GM21737 (cell line): ENCODE measurements at regions not wholly inside any gene's neighbourhood (a gene's known extent, or its start where the extent isn't known, plus 50 kb on each side); places are given as distances from the start of the nearest gene placed in this dataset.

Source experiments
- ATAC-seq: cut with Tn5 transposase; IDR thresholded peaks from one replicate; pipeline ENCODE4 v1.9.1; 2021; ENCODE audit warnings: mild to moderate bottlenecking, moderate library complexity; ENCODE audit not compliant: unreplicated experiment

- no peak for ATAC-seq
Observed at GRCh38 chr3:103926936-103927335, 1439.8 kb upstream of the ALCAM start.

DNA sequence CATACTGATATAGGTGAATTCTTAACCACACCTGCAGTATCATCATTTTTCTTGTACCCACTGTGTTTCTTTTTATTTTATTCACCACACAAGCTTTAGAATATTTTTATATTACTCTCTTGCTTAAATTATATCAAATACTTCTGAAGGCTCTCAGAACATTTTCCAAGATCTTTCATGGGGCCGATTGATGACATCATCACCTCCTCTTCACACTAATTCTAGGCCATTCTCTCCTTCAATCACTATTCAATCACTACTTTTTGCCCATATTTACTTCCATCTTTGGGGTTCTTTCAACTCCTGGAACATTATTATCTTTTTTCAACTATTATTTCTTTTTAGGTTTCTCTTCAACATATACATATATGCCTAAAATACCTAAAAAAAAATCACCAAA lies 1438.8 kb upstream of the ALCAM start:
- no peak for ATAC-seq

DNA sequence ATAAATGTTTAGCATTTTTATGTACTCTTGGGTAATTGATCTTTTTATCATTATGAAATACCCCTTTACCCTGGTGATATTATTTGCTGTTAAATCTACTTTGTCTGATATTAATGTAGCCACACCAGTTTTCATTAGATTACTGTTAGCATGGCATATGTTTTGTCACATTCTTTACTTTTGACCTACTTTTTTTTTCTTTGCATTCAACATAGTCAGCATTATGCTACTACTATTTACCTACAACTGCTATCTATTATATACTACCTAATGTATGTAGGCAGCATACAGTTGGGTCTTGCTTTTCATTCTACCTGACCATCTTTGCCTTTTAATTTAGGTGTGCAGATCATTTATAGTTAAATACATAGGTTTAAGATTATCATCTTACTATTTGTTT lies 1429.6 kb upstream of the ALCAM start:
- ATAC-seq, result no peak

DNA sequence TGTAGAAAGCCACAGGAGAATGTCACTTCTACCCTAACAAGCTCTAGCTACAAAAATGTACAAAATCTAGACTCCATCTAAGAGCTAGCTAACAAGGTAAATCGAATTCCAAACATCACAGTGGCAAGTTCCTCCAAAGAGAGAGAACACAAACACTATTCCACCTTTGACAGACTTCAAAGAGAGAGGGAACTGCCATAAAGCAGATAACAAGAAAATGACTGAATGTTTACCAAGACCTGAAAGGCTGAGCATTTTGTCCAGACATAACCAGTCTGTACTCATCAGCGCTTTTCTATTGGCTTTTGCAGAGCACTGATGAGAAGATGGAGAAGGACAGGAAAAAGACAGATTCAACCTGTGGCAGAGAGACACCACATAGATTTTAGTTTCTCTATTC lies 1419.6 kb upstream of the ALCAM start:
- no peak for ATAC-seq

DNA sequence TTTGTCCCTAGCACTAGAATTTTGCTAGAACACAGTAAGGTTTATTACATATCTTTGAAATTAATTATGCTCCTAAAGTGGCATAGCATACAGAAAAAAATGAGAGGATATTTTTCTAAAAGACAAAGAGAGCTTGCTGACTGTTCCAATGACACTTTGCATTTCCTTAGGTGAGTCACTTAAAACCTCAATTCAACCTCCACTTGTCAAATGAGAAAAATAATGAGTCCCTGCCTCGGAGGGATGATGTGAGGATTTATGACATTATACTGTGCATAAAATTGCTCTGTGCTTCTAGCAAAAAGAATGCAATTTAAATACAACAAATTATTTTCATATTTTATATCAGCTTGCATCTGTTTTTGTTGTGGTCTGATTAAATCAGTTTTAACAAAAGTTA lies 1417.0 kb upstream of the ALCAM start:
- ATAC-seq, result no peak

DNA sequence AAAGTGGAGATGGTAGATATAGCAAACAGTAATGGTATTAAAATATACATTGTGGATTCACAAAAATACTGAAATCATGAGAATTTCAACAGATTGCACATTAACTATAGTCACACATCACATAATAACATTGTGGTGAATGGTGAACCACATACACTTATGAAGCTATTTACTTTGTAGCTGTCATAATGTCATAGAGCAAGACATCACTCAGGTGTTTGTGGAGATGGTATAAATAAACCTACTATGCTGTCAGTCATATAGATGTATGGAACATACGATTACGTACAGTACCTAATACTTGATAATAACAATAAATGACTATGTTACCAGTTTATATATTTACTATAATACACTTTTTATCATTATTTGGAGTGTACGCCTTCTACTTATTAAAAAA lies 1416.0 kb upstream of the ALCAM start:
- no peak for ATAC-seq

DNA sequence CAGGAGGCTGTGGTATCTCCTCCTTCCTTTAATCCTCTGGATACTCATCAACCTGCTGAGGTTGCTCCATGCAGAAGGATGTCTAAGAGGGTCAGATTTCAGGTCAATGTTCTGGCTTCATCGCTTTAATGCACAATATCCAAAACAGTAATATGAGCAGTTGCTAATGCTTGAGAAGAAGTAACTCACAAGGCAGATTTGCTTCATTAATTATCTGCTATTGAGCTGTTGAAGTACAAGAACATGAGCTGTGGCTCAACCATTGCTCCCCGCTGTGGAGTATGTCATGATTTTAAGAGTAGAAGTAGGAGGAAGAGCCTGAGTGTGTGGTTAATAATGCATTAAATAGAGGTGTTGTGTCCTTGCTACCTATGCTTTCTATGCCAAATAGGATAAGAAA lies 1412.9 kb upstream of the ALCAM start:
- ATAC-seq, result no peak

DNA sequence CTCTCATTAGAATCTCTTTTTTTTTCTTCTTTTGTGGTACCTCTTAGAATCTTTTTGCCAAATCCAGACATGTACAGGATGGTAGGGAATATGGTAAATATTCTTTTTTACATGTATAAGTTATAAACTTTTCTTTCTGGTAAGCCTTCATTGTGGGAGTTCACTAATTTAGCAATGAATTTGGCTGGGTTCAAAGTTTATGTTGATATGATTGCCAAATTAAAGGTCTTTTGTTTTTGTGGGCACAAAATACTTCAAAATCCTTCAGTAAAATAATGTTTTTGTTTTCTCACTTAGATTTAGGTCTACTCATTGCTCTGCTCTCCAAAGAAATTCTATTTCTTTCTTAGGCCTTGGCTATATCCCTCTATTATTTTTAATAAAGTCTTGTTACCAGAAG lies 1405.9 kb upstream of the ALCAM start:
- no peak for ATAC-seq

DNA sequence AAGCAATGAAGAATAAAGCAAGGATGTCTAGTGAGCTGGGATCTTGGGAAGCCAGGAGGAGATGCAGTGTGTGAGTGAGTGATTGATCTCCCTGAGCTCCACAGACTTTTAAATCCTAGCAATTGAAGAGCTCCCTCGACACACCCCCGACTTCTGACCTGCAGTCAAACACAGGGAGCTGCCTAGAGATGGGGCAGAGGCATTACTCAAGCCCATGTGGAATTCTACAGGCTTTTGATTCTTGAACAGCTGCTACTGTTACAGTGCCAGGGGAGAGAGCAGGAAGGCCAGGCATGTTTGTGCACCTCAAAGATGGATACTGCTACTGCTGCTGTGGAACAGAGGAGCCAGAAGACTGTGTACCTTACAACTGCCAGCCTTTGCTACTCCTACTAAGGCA lies 1403.1 kb upstream of the ALCAM start:
- ATAC-seq, result no peak

DNA sequence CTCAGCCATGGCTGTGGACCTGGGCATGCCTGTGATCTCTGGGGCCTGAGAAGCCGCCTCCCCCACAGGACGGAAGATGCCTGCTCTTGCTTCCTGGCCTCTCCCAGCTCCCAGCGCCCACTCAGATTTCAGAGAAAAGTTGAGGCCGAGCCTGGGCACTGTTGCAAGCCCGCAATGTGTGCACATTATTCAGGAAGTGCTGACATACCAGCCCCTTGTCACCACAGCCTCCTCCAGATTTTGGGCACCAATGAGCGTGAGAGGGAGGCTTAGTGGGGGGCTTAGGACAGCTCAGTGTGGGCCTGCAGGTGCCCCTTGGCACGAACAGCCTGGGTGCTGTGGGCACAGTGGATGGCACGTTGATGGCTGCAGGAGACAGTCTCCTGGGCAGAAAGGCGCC lies 1400.9 kb upstream of the ALCAM start:
- ATAC-seq, result no peak

DNA sequence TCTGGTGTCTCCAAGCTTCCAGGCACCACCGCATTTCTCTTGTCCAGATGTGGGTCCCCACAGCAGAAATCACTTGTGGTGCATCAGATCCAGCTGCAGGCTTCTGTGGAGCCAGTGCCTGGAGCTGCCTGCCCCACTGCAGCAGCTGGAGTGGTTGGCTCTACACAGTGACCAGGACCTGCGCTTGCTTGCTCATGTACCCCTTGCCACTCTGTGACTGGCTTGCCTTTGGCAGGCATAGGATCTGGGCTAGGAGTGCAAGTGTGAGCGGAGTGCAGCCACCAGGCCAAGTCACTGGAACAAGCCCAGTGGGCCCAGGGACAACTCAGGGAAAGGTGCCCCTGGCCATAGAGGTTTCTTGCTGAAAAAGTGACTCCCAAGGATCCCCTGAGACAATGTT lies 1400.0 kb upstream of the ALCAM start:
- ATAC-seq, result no peak

DNA sequence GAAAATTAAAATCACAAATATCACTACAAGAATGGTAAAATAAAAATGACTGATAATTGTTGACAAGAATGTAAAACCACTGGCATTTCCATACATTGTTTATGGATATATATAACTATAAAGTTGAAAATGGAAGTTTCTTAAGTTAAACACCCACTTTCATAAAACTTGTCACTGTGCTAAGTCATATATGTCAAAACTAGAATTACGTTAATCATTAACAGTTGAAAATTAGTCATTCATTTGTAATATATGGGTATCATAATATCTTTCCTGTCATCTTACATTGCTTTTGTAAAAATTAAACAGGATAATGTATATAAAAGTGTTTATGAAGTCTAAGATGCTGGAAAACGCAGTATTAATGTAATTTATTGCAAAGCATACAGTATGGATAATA lies 1398.6 kb upstream of the ALCAM start:
- ATAC-seq, result peak; percentile 60

GRCh38 chr3:103968751-103969150 lies 1398.0 kb upstream of the ALCAM start:
- ATAC-seq, result peak; percentile 93

DNA sequence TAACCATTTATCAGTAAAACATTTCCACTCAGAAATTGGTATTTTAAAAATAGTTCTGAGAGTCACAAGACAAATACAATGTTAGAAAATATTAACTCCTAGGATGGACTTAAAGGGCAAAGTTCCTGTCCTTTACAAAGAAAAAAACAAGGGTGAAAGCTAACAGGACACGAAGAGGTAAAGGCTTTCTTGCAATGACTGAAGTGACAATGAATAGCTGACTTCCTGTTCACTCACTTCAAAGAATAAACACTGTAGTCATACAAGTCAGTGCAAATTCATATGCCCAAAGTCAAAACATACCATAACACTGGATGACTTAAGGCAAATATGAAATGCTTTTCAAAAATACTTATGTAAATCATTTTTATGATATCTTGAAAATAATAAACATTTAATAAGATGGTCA lies 1389.8 kb upstream of the ALCAM start:
- ATAC-seq, result no peak

- no peak for ATAC-seq
Observed at GRCh38 chr3:103977417-103977816, 1389.3 kb upstream of the ALCAM start.

DNA sequence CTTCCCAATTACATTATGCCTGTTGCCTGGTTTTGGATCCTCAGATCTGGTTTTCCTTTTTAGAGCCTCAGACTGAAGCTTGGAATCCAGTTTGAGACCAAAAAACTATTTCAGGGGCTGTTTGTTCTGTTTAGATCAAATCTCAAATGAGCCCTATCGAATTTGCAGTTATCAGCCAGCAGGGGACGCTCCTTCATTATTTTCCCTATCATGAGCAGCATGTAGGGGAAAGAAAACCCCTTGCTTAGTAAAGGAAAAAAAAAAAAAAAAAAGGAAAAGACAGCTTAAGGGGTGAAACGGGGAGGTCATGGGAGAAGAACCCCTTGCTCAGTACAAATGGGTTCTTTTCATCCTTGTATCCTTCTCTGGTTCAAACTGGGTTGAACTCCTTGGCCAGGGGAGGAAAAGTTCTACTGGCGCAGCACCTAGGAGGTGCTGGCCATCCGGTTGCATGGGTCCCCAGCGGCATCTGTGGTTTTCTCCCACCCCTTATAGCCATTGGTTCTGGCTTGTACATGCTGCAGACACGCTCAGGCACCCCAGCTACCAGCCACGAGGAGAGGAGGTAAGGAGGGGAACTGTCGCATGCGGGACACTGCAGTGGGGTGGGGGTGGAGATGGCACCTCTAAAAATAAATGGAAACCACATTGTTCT lies 1375.1 kb upstream of the ALCAM start:
- ATAC-seq, result no peak

- ATAC-seq, result no peak
Observed at GRCh38 chr3:103992469-103992868, 1374.2 kb upstream of the ALCAM start.

- ATAC-seq, result no peak
Observed at GRCh38 chr3:104004956-104005355, 1361.8 kb upstream of the ALCAM start.

DNA sequence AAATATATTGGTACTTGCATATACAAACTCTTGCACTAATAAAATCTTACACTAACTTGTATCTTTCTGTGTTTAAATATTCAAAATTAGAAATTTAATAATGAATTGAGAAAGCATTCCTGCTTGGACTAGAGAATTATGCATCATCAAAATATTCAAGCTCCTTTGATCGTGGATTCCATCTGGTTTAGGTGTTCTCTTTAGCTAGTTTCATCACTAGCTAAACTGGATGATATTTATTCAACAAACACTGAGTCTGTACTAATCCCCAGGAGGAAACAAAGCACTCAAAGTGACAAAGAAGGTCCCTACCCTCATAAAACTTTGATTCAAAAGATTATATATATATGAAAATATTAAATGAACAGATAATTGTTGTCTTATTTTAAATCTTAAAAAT lies 1360.9 kb upstream of the ALCAM start:
- ATAC-seq, result no peak

DNA sequence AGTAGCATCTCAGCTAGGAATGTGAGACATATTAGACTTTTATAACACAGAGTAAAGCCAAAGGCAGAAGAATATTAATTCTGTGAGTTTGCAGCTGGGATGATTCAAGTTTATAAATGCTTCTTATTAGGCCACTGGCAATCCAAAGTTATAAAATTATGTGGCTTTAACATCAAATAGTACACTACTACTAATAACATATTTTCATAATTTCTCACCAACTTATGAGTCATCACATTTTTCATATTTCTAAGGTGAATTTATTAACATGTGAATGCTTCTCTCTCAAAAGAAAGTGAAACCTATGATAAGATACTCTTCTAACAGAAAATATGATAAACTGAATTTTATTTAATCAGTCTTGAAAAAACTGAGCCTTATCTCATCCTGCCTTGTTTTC lies 1348.2 kb upstream of the ALCAM start:
- no peak for ATAC-seq

DNA sequence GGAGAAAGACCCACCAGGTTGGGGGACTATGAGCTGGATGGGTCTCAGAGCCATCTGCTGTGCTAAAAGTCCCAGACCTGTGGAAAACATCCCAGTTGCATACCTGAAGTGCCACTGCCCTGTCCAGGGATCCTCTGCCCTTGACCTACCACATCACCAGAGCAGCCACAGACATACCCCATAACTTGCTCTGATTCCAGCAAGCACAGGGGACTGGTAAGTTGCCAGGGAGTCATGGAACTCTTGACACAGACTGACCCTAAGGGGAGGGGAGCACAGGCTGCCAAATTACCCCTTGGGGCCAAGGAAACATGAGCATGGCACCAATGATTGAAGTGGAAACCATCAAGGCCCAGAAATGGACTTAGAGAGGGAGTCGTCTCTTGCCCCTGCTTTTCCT lies 1335.1 kb upstream of the ALCAM start:
- no peak for ATAC-seq

GRCh38 chr3:104032283-104032682 lies 1334.4 kb upstream of the ALCAM start:
- no peak for ATAC-seq

DNA sequence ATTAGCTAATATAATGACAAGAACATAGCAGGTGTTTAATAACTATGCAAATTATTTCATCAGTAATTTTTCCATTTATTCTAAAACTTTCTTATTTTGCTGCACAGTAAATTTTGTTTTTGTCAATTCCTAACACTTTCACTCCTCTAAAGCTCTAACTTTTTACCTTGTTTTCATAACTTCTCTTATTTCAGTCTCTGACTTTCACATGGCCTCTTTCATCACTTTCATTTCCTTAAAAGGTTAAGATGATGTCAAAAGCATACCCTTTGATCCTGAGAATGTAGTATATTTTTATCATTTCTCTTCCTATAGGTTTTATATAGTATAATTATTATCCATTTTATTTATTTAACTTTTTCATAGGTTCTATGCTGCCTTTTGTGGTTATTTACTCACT lies 1325.8 kb upstream of the ALCAM start:
- no peak for ATAC-seq
